Right lobe of liver (tissue), 6 donors: ENCODE measurements at regions not wholly inside any gene's neighbourhood (a gene's known extent, or its start where the extent isn't known, plus 50 kb on each side); places are given as distances from the start of the nearest gene placed in this dataset.

Source experiments
- ATAC-seq, 4 donors: fragments of 200-7000 bp; cut with Tn5 transposase; one replicate each; pipeline ENCODE4 v1.9.1; 2020; ENCODE audit warnings: mild to moderate bottlenecking in 4 of 4, moderate library complexity in 4 of 4
- DNase-seq, 3 donors: peaks; one replicate each; pipeline ENCODE4 v3.0.0-alpha.2; 2020
- H3K27ac ChIP-seq, 3 donors: fragments of 200-600 bp; one replicate each; pipeline ENCODE4 v1.8.0; 2022
- H3K27me3 ChIP-seq, 2 donors: fragments of 200-600 bp; one replicate each; pipeline ENCODE4 v1.8.0; 2022
- H3K36me3 ChIP-seq, 4 donors: fragments of 200-600 bp; sonication (generic) in 1 of 4; one replicate each; pipeline versions ENCODE4 v1.5.1 to v1.8.0; 2017 to 2022; ENCODE audit warnings: control low read depth in 1 of 4
- H3K4me1 ChIP-seq, 4 donors: fragments of 200-600 bp; sonication (generic) in 1 of 4; one replicate each; pipeline versions ENCODE4 v1.5.1 to v1.8.0; 2017 to 2022; ENCODE audit warnings: control low read depth in 1 of 4
- H3K4me3 ChIP-seq, 3 donors: fragments of 200-600 bp; one replicate each; pipeline ENCODE4 v1.8.0; 2022
- H3K9me3 ChIP-seq, 4 donors: fragments of 200-600 bp; sonication (generic) in 1 of 4; one replicate each; pipeline versions ENCODE4 v1.5.1 to v1.8.0; 2017 to 2022; ENCODE audit warnings: control low read depth in 1 of 4
- CTCF ChIP-seq, 4 donors: fragments of 200-600 bp in 3 of 4; fragments of 450-650 bp in 1 of 4; IDR thresholded peaks; one replicate each; pipeline versions ENCODE4 v1.5.1 to v1.8.0; 2016 to 2022; ENCODE audit warnings: antibody characterized with exemption in 4 of 4, mild to moderate bottlenecking in 2 of 4
- POLR2A ChIP-seq: fragments of 450-650 bp; IDR thresholded peaks from one replicate; pipeline ENCODE4 v1.6.1; 2017; ENCODE audit warnings: antibody characterized with exemption, mild to moderate bottlenecking
- WGBS: methylation state at CpG from one replicate; pipeline ENCODE4 v1.1.6; 2018; ENCODE audit warnings: low coverage, low lambda C conversion rate; ENCODE audit not compliant: insufficient coverage; ENCODE audit errors: missing lambda C conversion rate; 5-methylcytosine and 5-hydroxymethylcytosine counted together
- intact Hi-C, 2 donors: fragments of 100-400 bp; cut with DNase I; formaldehyde crosslinking; loops; one replicate each; pipeline versions ENCODE4 v1.11.2 to v1.14.1; 2022
- donor health status: DM: no; HTN: yes; CAD: no.
- donor health status: DM: no; HTN: no; CAD: no.
- donor health status: DM: no; HTN: no; CAD: no.
- donor health status: DM: no; HTN: yes; CAD: no.
- donor health status: DM: no; HTN: yes; CAD: no.

- Histone ChIP-seq H3K4me1 (no peaks in the 10 kb centered on the region), H3K27me3 (no peaks in the 10 kb centered on the region), H3K4me3 (no peak overlapping the region), H3K9me3 (no peaks in the 10 kb centered on the region), H3K36me3 (no peaks in the 10 kb centered on the region), H3K27ac (no peak overlapping the region)
- ATAC-seq, result no peak
- no peak for DNase-seq
- intact Hi-C loops, result no loop called here
- no peak for TF ChIP-seq CTCF (IDR thresholded peaks at IDR 0.05)
- no peak for TF ChIP-seq POLR2A
These were observed 503.0 kb upstream of the CD180 start for GRCh38 chr5:67699560-67699959.

DNA sequence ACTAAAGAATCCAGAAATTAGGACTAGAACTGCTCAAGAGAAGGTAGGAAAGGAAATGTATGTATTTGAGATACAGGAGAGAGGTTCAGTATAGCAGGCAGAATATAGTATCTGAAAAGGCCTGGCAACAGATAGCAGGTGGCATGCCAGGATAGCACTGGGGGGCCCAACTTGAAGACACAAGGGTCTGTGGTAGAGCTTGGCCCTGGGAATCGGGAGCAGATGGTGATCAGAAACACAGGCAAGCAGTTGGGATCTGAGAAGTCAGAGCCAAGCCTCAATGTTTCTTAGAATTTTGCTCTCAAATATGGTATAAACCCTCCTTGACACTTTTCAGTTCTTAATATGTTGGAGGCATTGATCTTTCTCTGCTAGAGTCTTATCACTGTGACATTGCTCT lies 499.8 kb upstream of the CD180 start:
- Histone ChIP-seq H3K27me3 (no peaks in the 10 kb centered on the region), H3K27ac (no peak overlapping the region), H3K4me1 (no peaks in the 10 kb centered on the region), H3K9me3 (no peaks in the 10 kb centered on the region), H3K36me3 (no peaks in the 10 kb centered on the region), H3K4me3 (no peak overlapping the region)
- WGBS, result no CpG with 5 or more reads among the region's 1 CpG
- no peak for TF ChIP-seq CTCF (IDR thresholded peaks at IDR 0.05)
- TF ChIP-seq POLR2A, result no peak
- ATAC-seq, result no peak
- DNase-seq, result no peak
- intact Hi-C loops, result no loop called here

DNA sequence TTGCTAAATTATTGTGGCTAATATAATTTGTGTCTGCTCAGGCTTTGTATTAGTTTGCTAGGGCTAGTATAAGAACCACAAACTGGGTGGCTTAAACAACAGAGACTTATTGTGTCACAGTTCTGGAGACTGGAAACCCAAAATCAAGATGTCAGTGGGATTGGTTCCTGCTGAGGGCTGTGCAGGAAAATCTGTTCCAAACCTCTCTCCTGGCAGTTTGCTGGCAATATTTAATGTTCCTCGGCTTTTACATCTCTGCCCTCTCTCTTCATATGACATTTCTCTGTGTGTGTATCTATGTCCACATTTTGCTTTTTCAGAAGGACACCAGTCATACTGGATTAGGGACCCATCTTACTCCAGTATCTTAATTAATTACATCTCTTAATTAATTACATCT lies 498.8 kb upstream of the CD180 start:
- DNase-seq (no peak), ATAC-seq (no peak)
- Histone ChIP-seq H3K4me3 (no peak overlapping the region), H3K9me3 (no peaks in the 10 kb centered on the region), H3K4me1 (no peaks in the 10 kb centered on the region), H3K27me3 (no peaks in the 10 kb centered on the region), H3K27ac (no peak overlapping the region), H3K36me3 (no peaks in the 10 kb centered on the region)
- no peak for TF ChIP-seq CTCF (IDR thresholded peaks at IDR 0.05)
- TF ChIP-seq POLR2A, result no peak
- intact Hi-C loops, result no loop called here
- WGBS, result 78% methylated on average over 1 of the region's 1 CpG

DNA sequence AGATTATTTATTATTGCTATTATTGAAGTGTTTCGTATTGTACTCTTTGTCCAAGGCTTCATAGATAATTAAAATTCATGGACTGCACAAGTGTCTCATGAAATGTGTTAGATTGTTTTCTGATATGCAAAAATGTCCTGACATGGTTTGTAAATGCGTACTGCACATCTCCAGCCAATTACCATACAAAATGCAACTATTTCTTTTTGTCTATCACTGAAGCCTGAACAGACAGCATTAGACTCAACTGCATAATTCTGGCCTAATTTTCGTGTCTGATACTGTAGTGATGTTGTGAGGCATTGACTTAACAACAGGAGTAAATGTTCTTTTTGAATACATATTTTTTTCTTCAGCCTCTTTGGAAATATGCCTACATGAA lies 498.2 kb upstream of the CD180 start:
- DNase-seq, result no peak
- no peak overlapping the region for H3K27ac ChIP-seq

More for the DNA sequence above, 498.2 kb upstream of the CD180 start:
- Histone ChIP-seq H3K9me3 (no peaks in the 10 kb centered on the region), H3K27me3 (no peaks in the 10 kb centered on the region), H3K4me1 (no peaks in the 10 kb centered on the region), H3K4me3 (no peak overlapping the region), H3K36me3 (no peaks in the 10 kb centered on the region)
- intact Hi-C loops, result no loop called here
- no peak for ATAC-seq
- TF ChIP-seq POLR2A (no peak), CTCF (IDR thresholded peaks at IDR 0.05) (no peak)
- WGBS, result 82% methylated on average over 3 of the region's 3 CpGs
